ENCODE measurements at regions not wholly inside any gene's neighbourhood (a gene's known extent, or its start where the extent isn't known, plus 50 kb on each side); places are given as distances from the start of the nearest gene placed in this dataset.
"Not testable (repeated sequence)": the region's sequence is repeated elsewhere in the genome, so short reads cannot be mapped to it uniquely, and the experiment has no call there.

DNA sequence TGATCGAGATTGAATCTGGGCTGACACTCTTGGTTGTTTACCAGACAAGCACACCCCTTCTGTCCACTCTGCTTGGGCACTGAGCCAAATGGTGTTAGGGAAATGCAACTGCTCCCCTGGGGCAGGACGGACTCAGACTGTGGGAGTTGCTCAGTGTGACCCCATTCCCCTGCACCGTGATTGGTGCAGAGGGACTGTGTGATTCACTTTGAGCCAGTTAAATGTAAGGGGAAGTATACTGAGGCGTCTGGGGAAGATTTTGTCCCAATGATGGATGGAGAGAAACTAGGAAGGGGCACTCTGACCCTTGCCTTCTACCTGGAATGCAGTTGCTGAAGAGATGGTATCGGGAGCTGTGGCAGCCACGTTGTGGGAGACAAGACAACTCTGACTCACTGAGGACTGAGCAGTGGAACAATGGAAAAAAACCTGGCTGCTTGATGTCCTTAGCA is 196.0 kb upstream of the ANKRD55 start:
- DNase-seq, result no peak

DNA sequence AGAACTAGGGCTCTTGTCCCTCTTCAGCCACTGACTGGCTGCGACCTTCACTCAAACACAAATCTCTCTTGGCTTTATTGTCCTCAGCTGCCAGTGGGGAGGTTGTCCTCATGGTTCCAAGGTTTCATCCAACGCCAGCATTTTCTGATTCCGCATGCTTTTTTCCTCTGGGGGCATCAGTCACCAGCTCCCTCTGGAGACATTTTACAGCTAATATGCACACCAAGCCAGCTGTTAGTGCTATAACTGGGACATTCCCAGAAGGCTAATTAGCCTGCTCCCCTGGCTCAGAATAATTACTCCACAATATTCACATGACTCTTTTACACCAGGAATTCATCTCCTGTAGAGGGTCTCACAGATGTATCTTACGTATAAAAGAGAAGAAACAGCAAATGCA is 193.6 kb upstream of the ANKRD55 start:
- DNase-seq, result no peak

DNA sequence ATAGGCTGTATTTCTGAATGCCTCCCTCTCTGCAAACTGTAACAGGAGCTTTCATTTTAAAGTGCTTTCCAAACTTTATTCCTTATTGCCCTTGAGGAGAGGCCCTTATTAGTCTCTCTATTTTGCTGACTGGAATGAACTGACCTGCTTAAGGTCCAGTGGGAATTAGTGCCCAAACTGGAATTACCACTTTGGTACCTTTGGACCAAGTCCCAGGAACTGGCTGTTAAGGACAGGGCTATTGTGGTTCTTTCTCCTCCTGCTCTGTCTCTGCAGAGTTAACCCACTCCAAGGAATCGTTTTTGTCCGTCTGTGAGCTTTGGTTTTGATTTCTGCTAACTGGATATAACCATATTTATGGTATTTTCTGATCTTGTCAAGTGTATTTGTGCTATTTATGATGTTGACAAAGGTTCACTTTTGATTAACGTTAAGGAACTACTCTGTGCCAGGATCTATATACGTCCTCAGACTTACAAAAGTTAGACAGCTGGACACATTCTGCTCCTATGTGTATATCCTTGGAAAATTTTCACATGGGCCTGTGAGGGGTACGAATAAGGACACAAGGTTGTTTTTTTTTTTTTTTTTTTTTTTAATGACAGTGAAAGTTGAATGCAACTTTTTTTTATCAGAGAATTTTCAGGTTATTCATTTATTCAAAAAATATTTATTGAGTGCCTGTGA is 189.1 kb upstream of the ANKRD55 start:
- peak in 1 of 58 donors; percentile 6 for DNase-seq

DNA sequence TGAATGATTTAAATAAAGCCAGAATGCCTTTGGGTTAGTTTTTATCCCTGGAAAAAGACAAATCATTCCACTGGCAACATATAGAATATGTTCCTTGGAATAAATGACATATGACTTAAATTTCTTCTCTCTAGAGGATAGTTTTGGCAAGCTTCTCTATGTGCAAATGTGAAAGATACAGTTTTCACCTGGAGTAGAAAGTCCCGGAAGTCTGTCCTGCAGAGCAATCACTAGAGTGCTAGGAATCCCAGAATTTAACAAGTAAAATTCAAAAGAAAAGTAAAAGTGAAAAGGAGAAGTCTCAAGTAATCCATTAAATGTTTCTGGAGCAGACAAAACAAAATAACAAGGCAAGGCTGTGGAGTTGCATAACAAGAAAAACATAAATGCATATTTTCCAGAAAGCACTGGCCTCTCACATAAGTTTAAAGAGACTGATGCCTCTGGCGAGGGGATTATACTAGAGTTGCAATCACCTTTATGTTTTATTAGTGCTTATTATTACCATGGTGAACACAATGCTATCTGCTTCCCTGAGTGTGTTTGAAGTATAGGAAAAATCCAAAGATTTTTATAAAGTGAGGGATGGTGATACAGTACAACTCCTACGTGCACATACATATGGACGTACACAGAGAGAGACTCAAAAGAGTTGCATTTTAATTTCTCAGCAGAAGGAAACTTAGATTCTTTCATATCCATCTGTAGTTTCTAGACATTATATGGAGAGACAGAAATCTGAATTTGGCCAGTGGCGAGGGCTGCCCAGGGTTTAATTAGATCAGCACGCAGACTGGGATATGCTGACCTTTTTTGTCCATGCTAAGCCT is 188.3 kb upstream of the ANKRD55 start:
- DNase-seq, result no peak

DNA sequence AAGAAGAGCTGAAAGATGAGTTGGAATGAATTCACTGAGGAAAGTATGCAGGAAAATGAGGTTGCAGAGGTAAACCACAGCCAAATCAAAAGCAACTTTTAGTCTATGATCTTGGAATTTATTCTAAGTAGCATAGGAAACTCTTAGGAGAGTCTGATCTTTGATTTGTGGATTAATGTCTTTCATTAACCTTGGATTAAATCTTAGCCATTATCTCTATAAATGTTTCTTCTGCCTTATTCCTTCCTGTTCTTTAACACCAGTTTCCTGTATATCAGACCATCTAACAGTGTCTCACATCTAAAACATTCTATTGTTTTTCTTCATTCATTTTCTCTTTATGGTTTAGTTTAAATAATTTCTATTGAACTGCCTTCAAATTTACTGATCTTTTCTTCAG is 187.2 kb upstream of the ANKRD55 start:
- DNase-seq, result no peak

DNA sequence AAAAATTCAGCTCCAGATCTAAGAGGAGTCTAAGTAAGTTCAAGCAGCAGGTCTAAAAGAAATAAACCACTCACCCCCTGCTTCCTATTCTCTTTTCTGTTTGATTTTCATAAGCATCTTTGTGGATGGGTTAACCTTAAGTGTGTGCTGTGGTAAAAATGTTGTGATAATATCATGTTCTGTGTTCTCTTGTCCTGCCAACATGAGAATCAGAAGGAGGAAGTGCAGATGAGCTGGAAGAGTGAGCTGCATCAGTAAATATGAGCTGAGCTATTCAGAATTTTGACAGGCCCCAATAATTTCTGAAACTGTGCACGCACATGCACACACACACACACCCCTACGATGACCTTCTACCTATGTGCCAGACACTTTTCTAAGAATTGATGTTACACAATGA is 186.5 kb upstream of the ANKRD55 start:
- no peak for DNase-seq

DNA sequence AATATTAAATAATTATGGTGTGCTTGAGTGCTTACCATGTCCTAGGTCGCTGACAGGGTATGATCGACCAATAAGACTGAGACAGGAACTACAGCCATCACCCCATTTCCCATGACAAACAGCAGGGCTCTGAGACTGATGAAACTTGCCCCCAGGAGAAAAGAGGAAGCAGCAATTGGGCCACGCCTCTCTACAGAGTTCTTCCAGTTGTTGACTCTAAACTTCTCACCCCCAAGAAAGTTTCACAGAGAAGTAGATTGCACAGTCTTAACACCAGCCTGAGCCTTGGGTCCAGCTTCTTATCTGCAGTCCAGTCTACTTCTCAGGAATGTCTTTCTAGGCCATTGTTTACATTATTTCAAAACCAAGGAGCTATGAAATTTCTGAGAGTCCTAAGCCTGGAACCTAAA is 182.2 kb upstream of the ANKRD55 start:
- DNase-seq, result peak in 21 of 58 donors; percentile 3 to 49 (median 16)

DNA sequence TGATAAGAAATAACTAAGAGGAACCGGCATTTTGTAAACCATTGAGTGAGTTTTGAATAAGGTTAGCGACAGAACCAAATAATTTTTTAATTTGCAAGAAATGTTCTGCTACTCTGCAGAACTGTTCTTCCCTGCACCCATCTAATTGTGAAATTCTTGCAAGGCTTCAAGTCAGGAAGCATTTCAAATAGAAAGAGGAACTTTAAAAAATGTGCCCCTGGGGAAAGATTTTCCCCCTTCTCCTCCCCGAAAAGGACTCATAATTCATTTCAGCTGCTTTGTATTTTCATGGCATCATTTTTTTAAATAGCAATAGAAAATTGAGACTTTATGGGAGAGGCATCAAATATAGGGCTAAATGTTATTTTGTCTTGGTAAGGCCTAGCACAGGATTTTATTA is 180.9 kb upstream of the ANKRD55 start:
- DNase-seq, result no peak

DNA sequence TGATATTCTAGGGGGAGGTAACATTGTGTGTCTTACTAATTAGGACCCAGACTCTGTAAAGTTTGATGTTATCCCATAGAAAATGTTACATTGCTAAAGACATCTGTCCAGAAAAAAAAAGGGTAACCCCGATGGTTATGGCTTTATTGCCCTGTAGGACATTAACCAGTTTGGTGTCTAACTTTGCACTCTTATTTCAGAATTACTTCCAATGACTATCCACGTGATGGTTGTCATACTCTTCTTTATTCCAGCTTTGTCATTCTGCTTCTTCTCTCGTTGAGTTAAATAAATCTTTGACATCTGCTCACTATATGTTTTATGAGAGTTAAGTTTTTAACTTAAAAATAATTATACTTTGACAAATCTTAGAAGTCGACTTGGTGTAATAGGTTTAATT is 180.4 kb upstream of the ANKRD55 start:
- no peak for DNase-seq

DNA sequence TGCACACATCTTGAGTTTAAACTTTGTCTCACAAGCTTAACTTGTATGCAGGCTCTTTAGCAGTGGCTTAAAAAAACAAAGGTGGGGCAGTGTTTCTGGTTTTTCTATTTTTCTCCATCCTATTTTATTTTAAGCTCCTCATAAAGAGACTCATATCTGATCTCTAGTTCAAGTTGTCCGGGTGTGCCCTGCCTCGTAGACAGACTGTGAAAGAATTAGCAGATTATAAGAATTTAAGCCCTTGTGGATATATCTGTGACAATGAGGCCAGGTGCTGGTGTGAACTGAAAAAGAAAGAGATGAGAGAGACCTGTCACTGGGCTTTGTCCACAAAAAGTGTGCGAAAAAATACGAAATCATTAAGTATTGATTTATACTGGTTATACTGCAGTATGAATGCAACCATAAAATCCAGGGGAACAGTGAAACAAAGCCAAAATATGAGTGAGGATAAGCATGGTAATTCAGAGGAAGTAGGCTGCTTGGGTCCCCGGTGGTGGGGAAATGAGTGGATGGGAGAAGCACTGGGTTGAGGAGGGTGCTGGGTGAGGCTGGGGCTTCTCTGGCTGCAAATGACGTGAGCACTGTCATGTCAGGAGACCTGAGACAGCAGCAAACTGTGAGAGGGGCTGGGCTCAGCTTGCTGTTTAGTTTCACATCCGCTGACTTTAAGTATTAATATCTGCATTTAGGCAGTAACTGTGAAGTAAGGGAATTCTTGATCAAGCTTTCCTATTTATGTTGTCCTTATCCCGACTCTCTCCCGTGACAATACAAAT is 179.7 kb upstream of the ANKRD55 start:
- peak in 32 of 58 donors; percentile 5 to 58 (median 20) for DNase-seq

DNA sequence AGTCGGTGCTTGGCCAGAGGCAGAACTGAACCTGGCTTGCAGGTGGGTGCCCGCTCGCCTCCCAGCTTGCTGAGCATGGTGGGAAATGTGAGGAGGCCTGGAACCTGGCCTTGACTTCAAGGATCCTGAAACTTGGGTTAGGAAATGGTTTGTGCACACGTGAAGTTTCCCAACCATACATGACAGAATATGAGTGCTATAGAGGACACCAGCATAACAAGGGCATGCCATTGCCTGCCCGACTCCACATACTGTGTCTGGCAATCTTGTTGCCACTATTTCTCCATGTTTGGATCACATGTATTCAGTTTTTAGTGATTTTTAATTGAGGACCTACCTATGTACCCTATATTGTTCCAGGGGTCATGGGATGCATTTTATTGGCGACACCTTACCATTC is 177.6 kb upstream of the ANKRD55 start:
- DNase-seq, result no peak

DNA sequence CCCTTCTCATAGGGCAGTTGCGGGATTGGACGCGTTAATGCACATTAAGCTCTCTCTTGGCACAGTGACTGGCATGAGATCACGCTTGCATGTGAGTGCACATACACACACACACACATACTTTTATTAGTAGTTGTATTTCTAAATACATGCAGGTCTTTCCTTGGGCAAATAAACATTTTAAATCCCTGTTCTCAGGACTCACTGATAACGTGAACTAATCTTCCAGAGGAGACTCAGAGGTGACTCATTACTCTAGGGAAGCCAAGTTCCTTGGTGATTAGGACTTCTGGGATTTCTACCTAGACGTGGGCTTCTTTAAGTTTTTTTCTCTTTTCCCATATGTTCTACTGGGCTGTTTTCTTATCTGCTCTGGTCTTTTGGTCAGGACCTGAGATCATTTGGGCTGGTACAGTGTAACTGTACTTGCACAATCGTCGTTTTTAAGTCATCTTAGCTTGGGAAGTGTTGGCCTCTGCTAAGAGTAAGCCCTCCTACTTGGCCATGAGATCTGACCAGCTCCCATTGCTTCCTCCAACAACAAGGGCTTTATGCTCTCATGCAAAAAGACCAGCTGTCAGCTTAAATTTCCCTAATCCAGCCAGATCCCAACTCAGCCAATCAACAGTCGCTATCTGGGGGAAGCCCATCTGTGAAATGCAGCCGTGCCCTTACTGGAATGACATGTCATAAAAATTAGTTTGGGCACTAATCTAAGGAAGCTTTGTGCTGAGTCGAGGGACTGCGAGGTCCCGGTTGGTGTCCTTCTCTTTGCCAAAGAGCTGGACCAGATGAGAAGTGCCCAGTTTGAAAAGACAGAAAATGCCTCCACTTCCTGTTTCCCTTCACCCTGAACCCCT is 176.4 kb upstream of the ANKRD55 start:
- DNase-seq, result peak in 16 of 58 donors; percentile 4 to 51 (median 13)

DNA sequence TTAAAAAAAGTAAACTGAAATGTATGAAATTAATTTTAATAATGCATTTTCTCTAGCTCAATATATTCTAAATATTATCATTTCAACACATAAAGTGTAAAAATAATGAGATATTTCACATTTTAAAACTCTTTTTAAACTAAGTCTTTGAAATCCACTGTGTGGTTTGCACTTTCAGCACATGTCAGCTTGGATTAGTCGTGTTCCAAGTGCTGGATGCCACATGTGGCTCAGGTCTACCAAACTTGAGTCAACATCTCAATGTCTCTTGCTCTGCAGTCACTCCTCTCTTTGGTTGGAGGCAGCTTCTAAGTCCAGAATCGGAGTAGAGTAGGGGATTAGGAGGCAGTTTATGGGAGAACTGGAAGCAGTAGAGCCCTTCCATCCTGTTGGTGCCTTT is 173.7 kb upstream of the ANKRD55 start:
- no peak for DNase-seq

DNA sequence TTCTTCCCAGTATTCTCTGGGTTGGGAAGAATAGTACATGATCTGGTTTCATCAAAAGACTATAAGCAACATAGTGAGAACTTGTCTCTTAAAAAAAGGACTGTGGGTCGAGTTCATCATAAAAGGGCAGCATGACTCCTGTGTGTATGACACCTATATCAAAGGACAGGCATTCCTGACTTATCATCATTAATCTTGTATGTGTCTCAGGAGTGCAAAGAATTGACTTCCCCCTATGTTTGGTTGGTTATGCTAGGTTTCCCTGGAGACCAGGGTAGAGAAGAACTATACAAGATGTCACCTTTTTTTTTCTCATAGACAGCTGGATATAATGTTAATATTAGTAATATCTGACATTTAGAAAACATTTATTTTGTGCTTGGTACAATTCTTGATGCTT is 173.1 kb upstream of the ANKRD55 start:
- no peak for DNase-seq

DNA sequence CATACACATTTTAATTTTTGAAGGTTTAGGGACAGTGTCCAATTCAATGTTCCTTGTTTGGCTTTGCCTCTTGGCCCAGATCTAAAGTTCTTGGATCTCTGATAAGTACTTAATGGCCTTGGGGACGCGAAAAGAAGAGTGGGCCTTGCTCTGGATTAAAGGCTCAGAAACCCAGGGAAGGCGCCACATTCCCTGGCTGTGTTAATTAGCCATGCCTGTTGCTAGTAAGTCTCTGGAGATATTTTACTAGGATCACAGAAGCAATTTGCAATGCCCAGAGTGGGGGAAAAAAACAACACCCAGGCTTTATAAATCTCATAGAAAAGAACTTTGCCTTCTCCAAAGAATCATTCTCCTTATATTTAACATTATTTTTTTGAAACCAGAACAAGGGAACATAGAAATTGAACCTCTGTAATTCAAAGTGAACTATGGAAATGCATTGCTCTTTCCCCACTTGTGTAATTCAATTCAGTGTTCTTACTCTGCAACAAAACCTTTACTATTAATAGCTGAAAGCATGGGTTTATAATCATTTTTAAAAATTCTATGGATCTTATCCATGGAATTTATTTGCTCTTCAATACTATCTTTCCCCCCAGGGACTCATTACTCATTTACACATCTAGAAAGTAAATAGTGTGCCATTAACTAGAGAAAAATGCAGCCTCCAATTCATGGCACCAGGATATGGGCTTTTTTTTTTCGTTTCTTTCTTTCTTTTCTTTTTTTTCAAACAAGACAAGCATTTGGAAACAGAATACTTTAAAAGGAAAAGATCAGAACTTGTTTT is 172.2 kb upstream of the ANKRD55 start:
- DNase-seq, result no peak

DNA sequence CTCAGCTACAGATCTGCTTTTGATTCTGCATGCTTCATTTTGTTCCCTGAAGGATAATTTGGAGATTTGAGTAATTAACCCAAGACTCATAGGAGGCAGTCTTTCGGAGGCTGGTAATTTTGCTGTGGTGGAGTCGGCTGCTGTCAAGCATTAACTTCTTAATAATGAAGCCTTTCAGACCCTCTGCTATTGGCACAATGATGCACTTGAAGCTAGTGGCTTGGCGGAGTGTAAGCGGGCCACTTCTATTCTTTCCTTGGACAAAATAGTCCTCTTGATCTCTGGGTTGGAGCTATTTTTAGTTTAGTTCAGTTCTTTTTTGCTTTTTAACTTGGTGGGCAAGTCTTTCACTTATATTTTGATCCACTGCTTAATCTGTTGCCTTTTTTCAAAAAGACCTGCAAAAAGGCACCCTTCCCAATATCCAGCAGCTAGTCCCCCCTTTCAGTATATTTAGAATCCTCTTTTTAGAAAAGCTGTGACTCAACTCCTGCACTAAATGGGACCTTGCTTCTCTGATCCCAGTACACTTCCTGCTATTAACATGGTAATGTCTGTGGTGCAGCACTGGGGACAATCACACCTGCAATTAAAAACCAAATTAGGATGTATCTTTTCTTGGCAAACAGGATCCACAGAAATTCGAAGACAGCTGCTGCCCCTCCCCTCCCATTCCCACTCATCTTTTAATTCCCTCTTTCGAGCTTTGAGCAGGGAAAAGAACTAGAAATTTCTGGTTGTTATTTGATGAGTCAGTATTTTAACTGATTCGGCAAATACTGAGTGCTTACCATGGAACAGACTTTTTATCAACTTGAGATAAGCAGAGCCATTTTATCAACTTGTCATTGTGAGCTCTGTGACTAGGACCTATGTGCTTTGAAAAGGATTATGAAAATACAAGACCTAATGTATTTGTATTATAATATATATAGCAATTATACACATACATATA is 169.4 kb upstream of the ANKRD55 start:
- DNase-seq, result peak in 13 of 58 donors; percentile 5 to 60 (median 22)

DNA sequence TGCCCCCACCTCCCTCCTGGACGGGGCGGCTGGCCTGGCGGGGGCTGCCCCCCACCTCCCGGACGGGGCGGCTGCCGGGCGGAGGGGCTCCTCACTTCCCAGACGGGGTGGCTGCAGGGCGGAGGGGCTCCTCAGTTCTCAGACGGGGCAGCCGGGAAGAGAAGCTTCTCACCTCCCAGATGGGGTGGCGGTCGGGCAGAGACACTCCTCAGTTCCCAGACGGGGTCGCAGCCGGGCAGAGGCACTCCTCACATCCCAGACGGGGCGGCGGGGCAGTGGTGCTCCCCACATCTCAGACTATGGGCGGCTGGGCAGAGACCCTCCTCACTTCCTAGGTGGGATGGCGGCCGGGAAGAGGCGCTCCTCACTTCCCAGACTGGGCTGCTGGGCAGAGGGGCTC is 164.7 kb upstream of the ANKRD55 start:
- not testable (repeated sequence) for DNase-seq

DNA sequence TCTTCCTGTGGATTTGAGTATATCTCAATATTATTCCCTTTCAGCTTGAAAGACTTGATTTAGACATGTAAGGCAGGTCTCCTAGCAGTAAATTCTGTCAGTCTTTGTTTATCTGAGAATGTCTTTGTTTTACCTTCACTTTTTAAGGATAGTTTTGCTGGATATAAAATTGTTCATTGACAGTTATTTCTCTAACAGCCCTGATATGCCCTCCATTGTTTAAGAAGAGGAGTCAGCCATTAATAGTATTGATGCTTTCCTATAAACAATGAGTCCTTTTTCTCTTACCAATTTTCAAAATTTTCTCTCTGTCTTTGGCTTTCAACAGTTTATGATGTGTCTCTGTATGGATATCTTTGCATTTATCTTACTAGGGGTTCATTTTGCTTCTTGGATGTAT is 163.5 kb upstream of the ANKRD55 start:
- no peak for DNase-seq

DNA sequence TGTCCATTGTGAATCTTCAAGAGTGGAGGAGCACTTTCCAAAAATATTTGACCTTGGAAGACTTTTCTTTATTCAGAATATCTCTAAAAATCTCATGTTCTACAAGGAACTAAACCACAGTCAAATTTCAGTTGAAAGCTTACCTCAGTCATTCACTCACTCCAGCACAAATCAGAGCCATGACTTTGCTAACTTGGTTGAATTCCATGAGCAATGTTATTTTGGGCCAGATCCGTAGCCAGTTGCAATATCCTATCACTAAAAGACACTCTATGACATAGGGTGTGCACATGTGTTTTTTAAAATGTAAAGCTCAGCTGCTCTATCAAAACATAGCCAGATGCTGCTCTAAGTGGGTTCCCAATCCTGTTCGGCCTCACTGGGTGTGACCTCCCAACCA is 156.1 kb upstream of the ANKRD55 start:
- DNase-seq, result no peak

All from anterior cingulate cortex (tissue), 58 donors.